Embryonic facial prominence (tissue), 1 donor: ENCODE measurements at regions not wholly inside any gene's neighbourhood (a gene's known extent, or its start where the extent isn't known, plus 50 kb on each side); places are given as distances from the start of the nearest gene placed in this dataset.
"Not testable (repeated sequence)": the region's sequence is repeated elsewhere in the genome, so short reads cannot be mapped to it uniquely, and the experiment has no call there.

Experiments
- DNase-seq: peaks from one replicate; pipeline ENCODE4 v3.0.0-alpha.2; 2016; ENCODE audit errors: extremely low spot score

DNA sequence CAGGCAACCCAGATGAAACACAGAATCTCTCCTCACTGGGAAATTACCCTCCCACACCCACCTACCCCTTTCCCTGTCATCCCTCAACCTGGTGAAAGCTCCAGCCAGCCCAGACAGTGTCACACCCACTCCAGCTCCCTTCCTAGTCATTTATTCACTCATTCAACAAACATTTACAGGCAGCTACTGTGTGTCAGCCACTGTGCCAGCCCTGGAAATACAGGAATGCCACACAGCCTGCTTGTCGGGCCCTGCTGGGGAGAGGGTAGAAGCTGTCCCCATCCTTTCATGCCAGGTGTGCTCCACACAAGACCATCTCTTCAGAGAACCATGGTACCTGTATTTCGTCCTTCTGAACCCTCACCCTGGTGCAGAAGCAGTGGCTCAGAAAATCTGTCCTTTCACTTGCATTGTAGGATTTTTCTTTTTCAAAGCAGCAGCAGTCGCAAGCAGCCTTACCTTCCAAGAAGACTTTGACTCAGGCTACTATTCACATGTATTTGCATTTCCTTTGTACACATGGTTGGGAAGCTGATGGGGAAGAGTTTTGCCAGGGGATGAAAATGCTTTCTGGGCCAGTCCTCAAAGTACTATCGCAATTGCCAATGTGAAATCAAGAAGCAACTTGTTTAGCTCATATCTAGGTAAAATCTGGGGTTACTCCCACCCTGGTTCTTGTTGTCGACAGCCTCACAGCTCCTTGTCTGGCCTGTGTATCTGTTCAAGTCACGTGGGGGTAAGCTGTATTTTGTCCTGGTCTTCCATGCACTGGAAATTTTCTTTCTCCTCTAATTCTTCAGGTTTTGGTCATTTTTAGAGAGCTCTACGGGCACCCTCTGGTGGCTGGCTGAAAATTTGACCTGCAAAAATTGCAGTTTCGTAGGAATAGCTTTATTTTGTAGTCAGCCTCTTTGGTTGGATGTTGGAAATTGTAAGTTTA lies 147.4 kb upstream of the EGLN3 start:
- DNase-seq = peak; percentile 41

- no peak for DNase-seq
Observed at GRCh38 chr14:34097644-34098043, 146.8 kb upstream of the EGLN3 start.

GRCh38 chr14:34094384-34094783 lies 143.5 kb upstream of the EGLN3 start:
- no peak for DNase-seq

GRCh38 chr14:34093883-34094282 lies 143.0 kb upstream of the EGLN3 start:
- no peak for DNase-seq

DNA sequence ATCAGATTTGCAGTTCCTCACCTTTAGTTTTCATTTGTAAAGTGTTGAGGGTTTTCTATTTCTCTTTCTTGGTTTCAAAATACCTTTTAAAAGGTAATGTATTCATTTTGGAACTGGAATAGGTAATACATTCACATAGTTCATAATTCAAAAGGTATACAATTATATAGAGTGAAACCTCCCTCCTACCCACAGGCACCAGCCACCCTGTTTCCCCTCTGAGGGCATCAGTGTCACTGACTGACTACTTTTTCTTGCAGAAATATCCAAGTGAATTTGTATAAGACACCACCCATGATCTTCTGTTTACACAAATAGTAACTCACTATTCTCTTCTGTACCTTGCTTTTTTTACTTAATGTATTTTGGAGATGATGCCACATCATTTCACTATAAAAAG lies 139.6 kb upstream of the EGLN3 start:
- no peak for DNase-seq

DNA sequence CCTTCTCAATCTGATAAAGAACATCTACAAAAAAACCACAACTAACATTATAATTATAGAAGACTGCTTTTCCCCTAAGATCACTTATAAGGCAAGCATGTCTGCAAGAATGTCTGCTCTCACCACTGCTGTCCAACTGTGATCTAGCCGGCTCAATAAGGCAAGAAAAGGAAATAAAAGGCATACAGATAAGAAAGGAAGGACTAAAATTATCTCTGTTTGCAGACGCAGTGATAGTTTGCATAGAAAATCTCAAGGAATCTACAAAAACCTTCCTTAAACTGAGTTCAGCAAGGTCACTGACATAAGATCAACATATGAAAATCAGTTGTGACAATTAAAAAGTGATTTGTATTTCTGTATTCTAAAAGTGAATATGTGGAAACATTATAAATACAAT lies 138.0 kb upstream of the EGLN3 start:
- no peak for DNase-seq

GRCh38 chr14:34087571-34087970 lies 136.7 kb upstream of the EGLN3 start:
- no peak for DNase-seq

GRCh38 chr14:34086223-34086757 lies 135.4 kb upstream of the EGLN3 start:
- DNase-seq = no peak

GRCh38 chr14:34085695-34086094 lies 134.8 kb upstream of the EGLN3 start:
- DNase-seq = no peak

DNA sequence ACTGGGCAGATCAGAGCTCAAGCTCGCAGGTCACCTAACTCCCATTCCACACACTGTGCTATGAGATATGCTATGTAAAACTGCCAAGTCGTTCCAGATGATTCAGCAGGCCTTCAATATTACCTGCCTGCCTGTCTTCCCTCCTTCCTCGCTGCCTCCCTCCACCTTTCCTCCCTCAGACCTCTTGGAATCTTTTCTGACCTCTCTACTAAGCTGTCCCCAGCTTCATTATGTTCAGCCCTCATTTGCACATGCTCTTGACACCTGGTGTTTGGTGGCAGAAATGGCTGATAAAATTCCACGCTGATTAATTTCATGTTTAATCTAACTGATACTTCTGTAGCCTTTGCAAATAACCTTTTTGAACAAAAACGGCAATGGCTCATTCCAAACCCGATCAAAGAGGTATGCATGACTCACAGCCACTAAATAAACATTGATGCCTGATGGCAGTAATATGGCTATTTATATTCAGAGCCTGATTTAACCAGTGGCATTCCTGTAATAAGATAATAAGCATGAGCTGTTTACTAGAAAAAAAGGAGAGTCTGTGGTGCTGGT lies 130.8 kb upstream of the EGLN3 start:
- no peak for DNase-seq

GRCh38 chr14:34081101-34081575 lies 130.3 kb upstream of the EGLN3 start:
- DNase-seq = no peak

DNA sequence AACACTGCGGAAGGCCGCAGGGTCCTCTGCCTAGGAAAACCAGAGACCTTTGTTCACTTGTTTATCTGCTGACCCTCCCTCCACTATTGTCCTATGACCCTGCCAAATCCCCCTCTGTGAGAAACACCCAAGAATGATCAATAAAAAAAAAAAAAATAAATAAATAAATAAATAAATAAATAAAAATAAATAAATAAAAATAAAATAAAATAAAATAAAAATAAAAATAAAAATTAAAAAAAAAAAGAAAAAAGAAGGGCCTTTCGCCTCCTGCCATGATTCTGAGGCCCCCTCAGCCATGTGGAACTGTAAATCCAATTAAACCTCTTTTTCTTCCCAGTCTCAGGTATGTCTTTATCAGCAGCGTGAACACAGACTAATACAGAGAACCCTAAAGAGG lies 128.8 kb upstream of the EGLN3 start:
- not testable (repeated sequence) for DNase-seq

DNA sequence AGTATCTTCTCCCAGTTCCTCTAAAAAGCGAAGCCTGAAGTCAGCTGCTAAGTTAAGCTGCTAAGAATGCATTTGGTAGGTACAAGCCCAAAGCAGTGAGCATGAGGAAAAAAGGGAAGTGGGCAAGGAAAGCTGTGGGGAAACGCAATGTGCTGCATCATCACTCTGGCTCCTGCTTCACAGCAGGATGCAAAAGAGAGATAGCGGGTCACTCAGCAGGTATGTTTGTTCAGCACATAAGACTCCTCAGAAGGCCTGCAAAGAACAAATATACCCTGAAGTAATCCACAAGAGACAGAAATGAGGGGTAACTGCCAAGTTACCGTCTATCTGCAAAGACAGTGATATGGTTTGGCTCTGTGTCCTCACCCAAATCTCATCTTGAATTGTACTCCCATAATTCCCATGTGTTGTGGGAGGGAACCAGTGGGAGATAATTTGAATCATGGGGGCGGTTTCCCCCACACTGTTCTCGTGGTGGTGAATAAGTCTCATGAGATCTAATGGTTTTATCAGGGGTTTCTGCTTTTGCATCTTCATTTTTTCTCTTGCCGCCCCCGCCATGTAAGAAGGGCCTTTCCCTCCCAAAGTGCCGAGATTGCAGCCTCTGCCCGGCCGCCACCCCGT lies 127.4 kb upstream of the EGLN3 start:
- DNase-seq = no peak

DNA sequence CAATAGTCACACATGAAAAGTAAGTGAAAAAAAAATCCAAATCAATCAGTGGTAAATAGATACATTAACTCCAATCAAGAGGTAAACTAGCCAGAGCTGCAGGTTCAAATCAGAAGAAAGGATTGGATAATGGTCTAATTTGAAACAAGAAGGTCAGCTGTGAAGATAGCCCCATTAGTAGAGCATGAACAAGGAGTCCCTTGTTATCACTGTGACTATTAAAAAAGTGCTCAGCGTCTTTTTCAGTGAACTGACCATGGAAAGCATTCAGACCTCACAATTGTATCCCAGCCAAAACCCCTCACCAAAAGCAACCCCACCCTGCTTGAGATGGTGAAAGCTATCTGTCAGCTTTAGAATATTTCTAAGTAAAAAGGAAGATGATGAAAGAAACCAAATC lies 125.0 kb upstream of the EGLN3 start:
- no peak for DNase-seq

GRCh38 chr14:34075042-34075744 lies 124.3 kb upstream of the EGLN3 start:
- no peak for DNase-seq

- no peak for DNase-seq
Observed at GRCh38 chr14:34072921-34073320, 122.0 kb upstream of the EGLN3 start.

GRCh38 chr14:34072401-34072800 lies 121.5 kb upstream of the EGLN3 start:
- DNase-seq = no peak

DNA sequence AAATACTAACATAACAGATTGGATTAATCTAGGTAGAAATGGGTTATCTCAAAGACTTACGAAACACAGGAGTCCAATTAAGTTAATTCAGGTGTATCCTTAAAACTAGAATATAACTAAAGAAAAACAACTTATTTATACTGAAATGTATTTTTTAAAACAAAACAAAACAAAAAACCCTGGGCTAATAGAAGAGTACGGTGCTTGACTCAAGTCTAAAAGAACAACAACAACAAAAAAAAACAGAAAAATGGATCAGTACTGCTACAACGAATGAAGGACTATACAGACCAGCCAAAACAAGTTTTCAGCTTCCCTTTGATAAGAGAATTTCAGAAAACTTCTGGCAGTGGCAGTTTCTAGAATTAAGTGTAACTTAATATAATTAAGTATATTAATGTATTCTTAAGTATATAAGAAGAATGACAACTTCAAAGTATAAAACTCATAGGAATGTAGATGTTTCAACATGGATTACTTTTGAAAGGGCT lies 120.1 kb upstream of the EGLN3 start:
- DNase-seq = no peak

GRCh38 chr14:34069854-34070582 lies 119.1 kb upstream of the EGLN3 start:
- DNase-seq = no peak

DNA sequence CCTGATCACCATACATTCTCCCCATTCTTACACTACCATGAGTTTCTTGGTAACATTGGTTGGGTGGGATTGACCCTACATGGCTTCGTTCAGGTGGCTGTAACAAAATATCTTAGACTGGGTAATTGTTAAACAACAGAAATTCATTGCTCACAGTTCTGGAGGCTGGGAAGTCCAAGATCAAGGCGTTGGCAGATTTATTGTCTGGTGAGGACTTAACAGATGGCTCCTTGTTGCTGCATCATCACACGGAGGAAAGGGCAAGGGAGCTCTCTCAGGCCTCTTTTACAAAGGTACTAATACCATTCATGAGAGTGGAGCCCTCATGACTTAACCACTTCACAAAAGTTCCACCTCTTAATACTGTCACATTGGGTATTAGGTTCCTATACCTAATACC lies 116.7 kb upstream of the EGLN3 start:
- no peak for DNase-seq
